H1 (cell line): ENCODE measurements at regions not wholly inside any gene's neighbourhood (a gene's known extent, or its start where the extent isn't known, plus 50 kb on each side); places are given as distances from the start of the nearest gene placed in this dataset.

Experiments used
- CTCF ChIA-PET: fragments of 300-600 bp; sonication (Branson Sonifier 250); formaldehyde crosslinking; loops from one replicate; lab custom pipeline; 2021; ENCODE audit not compliant: partially characterized antibody; lab: Charles Lee
- POLR2A ChIA-PET: fragments of 300-600 bp; sonication (Branson Sonifier 250); formaldehyde crosslinking; loops from one replicate; lab custom pipeline; 2021; ENCODE audit warnings: inconsistent platforms; ENCODE audit not compliant: partially characterized antibody; lab: Charles Lee
- DNase-seq, 2 experiments: peaks; one replicate each; pipeline versions ENCODE4 v3.0.0 to v3.0.0-alpha.2; 2010 to 2022; ENCODE audit warnings: low spot score in 2 of 2, low read depth in 1 of 2, mixed read lengths in 1 of 2
- FAIRE-seq: peaks from 2 replicates; lab custom pipeline; 2011; peaks lifted over from hg19 to GRCh38; lab: Jason Lieb, UNC
- H2AFZ ChIP-seq: 2 replicates; pipeline ENCODE4 v1.8.1; 2012; ENCODE audit warnings: low read length, inconsistent platforms
- H2AK5ac ChIP-seq: 2 replicates; pipeline ENCODE4 v1.6.1; 2013; ENCODE audit warnings: low read depth, low read length
- H2BK120ac ChIP-seq: replicated peaks from 2 replicates; pipeline ENCODE3; 2013; ENCODE audit warnings: low read depth, low read length, inconsistent platforms
- H2BK12ac ChIP-seq: 2 replicates; pipeline ENCODE4 v1.6.1; 2013; ENCODE audit warnings: low read depth, low read length
- H2BK15ac ChIP-seq: 2 replicates; pipeline ENCODE4 v1.6.1; 2013; ENCODE audit warnings: low read length
- H2BK20ac ChIP-seq: 2 replicates; pipeline ENCODE4 v1.6.1; 2013; ENCODE audit warnings: low read length
- H2BK5ac ChIP-seq: 2 replicates; pipeline ENCODE4 v1.6.1; 2013; ENCODE audit warnings: low read depth, low read length
- H3K14ac ChIP-seq: 2 replicates; pipeline ENCODE4 v1.6.1; 2013; ENCODE audit warnings: inconsistent platforms; ENCODE audit not compliant: insufficient read length
- H3K18ac ChIP-seq: 2 replicates; pipeline ENCODE4 v1.6.1; 2013; ENCODE audit warnings: low read length; ENCODE audit errors: extremely low read depth
- H3K23ac ChIP-seq: 2 replicates; pipeline ENCODE4 v1.6.1; 2013; ENCODE audit warnings: inconsistent platforms; ENCODE audit not compliant: insufficient read length
- H3K23me2 ChIP-seq: 2 replicates; pipeline ENCODE4 v1.6.1; 2013; ENCODE audit warnings: low read depth, low read length
- H3K27ac ChIP-seq: 2 replicates; pipeline ENCODE4 v1.6.1; 2011; ENCODE audit warnings: low read depth, low read length, inconsistent platforms
- H3K27me3 ChIP-seq, 4 experiments: replicated peaks in 1 of 4; 1 replicate in 1 of 4; 2 replicates in 3 of 4; pipeline versions ENCODE4 v1.6.1 to v1.8.1; 2011 to 2013; ENCODE audit warnings: low read length in 3 of 4, mild to moderate bottlenecking in 3 of 4, inconsistent platforms in 2 of 4, mixed read lengths in 2 of 4, moderate library complexity in 1 of 4; ENCODE audit not compliant: control insufficient read depth in 3 of 4, insufficient read depth in 3 of 4; ENCODE audit errors: extremely low read depth in 1 of 4
- H3K36me3 ChIP-seq, 4 experiments: 2 replicates each; pipeline versions ENCODE4 v1.6.1 to v1.8.1; 2011 to 2013; ENCODE audit warnings: mild to moderate bottlenecking in 4 of 4, low read length in 3 of 4, moderate library complexity in 2 of 4, control low read depth in 1 of 4, inconsistent platforms in 1 of 4; ENCODE audit not compliant: insufficient read depth in 4 of 4, control insufficient read depth in 2 of 4
- H3K4ac ChIP-seq: replicated peaks from 2 replicates; pipeline ENCODE3; 2013; ENCODE audit warnings: low read length, low read depth, mixed read lengths, inconsistent platforms; ENCODE audit not compliant: insufficient read length
- H3K4me1 ChIP-seq, 4 experiments: replicated peaks in 1 of 4; 1 replicate in 1 of 4; 2 replicates in 3 of 4; pipeline versions ENCODE4 v1.6.1 to v1.8.1; 2011 to 2013; ENCODE audit warnings: low read length in 3 of 4, inconsistent platforms in 2 of 4, mixed read lengths in 1 of 4; ENCODE audit not compliant: insufficient read depth in 4 of 4, control insufficient read depth in 3 of 4
- H3K4me2 ChIP-seq, 2 experiments: 2 replicates each; pipeline versions ENCODE4 v1.6.1 to v1.8.1; 2011 to 2013; ENCODE audit warnings: low read depth in 2 of 2, low read length in 2 of 2, control low read depth in 1 of 2, inconsistent platforms in 1 of 2, mild to moderate bottlenecking in 1 of 2; ENCODE audit not compliant: insufficient read depth in 1 of 2
- H3K4me3 ChIP-seq, 4 experiments: fragments of 200-600, 300-600 bp in 1 of 4; sonication (generic), shearing (Covaris generic), sonication (Bioruptor Twin) in 1 of 4; 2 replicates each; pipeline versions ENCODE4 v1.5.1 to v1.8.1; 2011 to 2016; ENCODE audit warnings: low read length in 4 of 4, low read depth in 3 of 4, control low read depth in 2 of 4, inconsistent platforms in 2 of 4, mild to moderate bottlenecking in 2 of 4, mixed read lengths in 1 of 4, moderate library complexity in 1 of 4; ENCODE audit not compliant: insufficient read depth in 2 of 4; ENCODE audit errors: extremely low read depth in 1 of 4
- H3K56ac ChIP-seq: replicated peaks from 2 replicates; pipeline ENCODE3; 2013; ENCODE audit warnings: low read depth, mild to moderate bottlenecking, mixed read lengths, low read length, inconsistent platforms; ENCODE audit not compliant: insufficient read length
- H3K79me1 ChIP-seq: 2 replicates; pipeline ENCODE4 v1.6.1; 2013; ENCODE audit warnings: low read depth, low read length, control low read depth
- H3K79me2 ChIP-seq, 2 experiments: 2 replicates each; pipeline versions ENCODE4 v1.6.1 to v1.8.1; 2012 to 2013; ENCODE audit warnings: low read length in 2 of 2, mild to moderate bottlenecking in 2 of 2, inconsistent platforms in 1 of 2; ENCODE audit not compliant: insufficient read depth in 2 of 2, control insufficient read depth in 1 of 2
- H3K9ac ChIP-seq, 4 experiments: replicated peaks in 1 of 4; 1 replicate in 1 of 4; 2 replicates in 3 of 4; pipeline versions ENCODE4 v1.6.1 to v1.8.1; 2011 to 2013; ENCODE audit warnings: low read depth in 3 of 4, low read length in 3 of 4, control low read depth in 2 of 4, mild to moderate bottlenecking in 2 of 4, moderate library complexity in 2 of 4, inconsistent platforms in 1 of 4; ENCODE audit errors: extremely low read depth in 1 of 4
- H3K9me3 ChIP-seq, 2 experiments: 2 replicates each; pipeline versions ENCODE4 v1.6.1 to v1.8.1; 2012 to 2013; ENCODE audit warnings: mild to moderate bottlenecking in 2 of 2, moderate library complexity in 2 of 2, control low read depth in 1 of 2, inconsistent platforms in 1 of 2, low read depth in 1 of 2, low read length in 1 of 2, mixed read lengths in 1 of 2; ENCODE audit not compliant: insufficient read depth in 2 of 2
- H4K20me1 ChIP-seq, 2 experiments: replicated peaks in 1 of 2; 2 replicates each; pipeline versions ENCODE3 to v1.8.1; 2011 to 2013; ENCODE audit warnings: inconsistent platforms in 2 of 2, low read length in 2 of 2, mild to moderate bottlenecking in 1 of 2; ENCODE audit not compliant: insufficient read depth in 2 of 2, control insufficient read depth in 1 of 2
- H4K5ac ChIP-seq: 2 replicates; pipeline ENCODE4 v1.6.1; 2013; ENCODE audit warnings: low read length, low read depth, mixed read lengths, inconsistent platforms; ENCODE audit not compliant: insufficient read length
- H4K8ac ChIP-seq: 2 replicates; pipeline ENCODE4 v1.8.0; 2013; ENCODE audit warnings: mild to moderate bottlenecking, moderate library complexity, low read length, inconsistent platforms; ENCODE audit not compliant: insufficient read depth; ENCODE audit errors: extremely low read depth
- H4K91ac ChIP-seq: replicated peaks from 2 replicates; pipeline ENCODE3; 2013; ENCODE audit warnings: low read length, mixed read lengths, inconsistent platforms; ENCODE audit not compliant: insufficient read length
- CHD2 ChIP-seq: IDR thresholded peaks from 2 replicates; pipeline ENCODE4 v1.6.1; 2012; ENCODE audit warnings: low read length, improper control_type of control experiment
- EP300 ChIP-seq, 2 experiments: IDR thresholded peaks; 1 replicate in 1 of 2; 2 replicates in 1 of 2; pipeline ENCODE4 v1.6.1; 2011 to 2012; ENCODE audit warnings: low read depth in 2 of 2, low read length in 2 of 2, mild to moderate bottlenecking in 2 of 2, borderline replicate concordance in 1 of 2, inconsistent platforms in 1 of 2, moderate library complexity in 1 of 2
- HDAC6 ChIP-seq: IDR thresholded peaks from one replicate; pipeline ENCODE4 v1.7.1; 2012; ENCODE audit warnings: low read depth, mild to moderate bottlenecking, inconsistent platforms, low read length, moderate library complexity
- JUN ChIP-seq: IDR thresholded peaks from 2 replicates; pipeline ENCODE4 v1.6.1; 2011; ENCODE audit warnings: low read depth, mild to moderate bottlenecking, improper control_type of control experiment, low read length
- MAFK ChIP-seq: IDR thresholded peaks from 2 replicates; pipeline ENCODE4 v1.6.1; 2012; ENCODE audit warnings: low read depth, mild to moderate bottlenecking, improper control_type of control experiment, low read length
- POLR2A ChIP-seq, 2 experiments: IDR thresholded peaks; 1 replicate in 1 of 2; 2 replicates in 1 of 2; pipeline ENCODE4 v1.6.1; 2011; ENCODE audit warnings: low read depth in 2 of 2, low read length in 2 of 2, mild to moderate bottlenecking in 2 of 2; ENCODE audit errors: control extremely low read depth in 1 of 2
- POLR2AphosphoS5 ChIP-seq: IDR thresholded peaks from 2 replicates; pipeline ENCODE4 v1.6.1; 2011; ENCODE audit warnings: low read depth, low read length
- POU5F1 ChIP-seq: IDR thresholded peaks from 2 replicates; pipeline ENCODE4 v1.6.1; 2011; ENCODE audit warnings: low read depth, mild to moderate bottlenecking, low read length, moderate library complexity
- RNF2 ChIP-seq: fragments of 200-900, 300-1000 bp; sonication (generic); IDR thresholded peaks from 2 replicates; pipeline ENCODE4 v1.7.1; 2016; ENCODE audit warnings: borderline replicate concordance, low read depth, mild to moderate bottlenecking, antibody characterized with exemption, low read length; ENCODE audit not compliant: poor library complexity, severe bottlenecking; ENCODE audit errors: missing control alignments
- SP4 ChIP-seq: IDR thresholded peaks from 2 replicates; pipeline ENCODE4 v1.6.1; 2012; ENCODE audit warnings: low read length, inconsistent platforms
- SRF ChIP-seq: IDR thresholded peaks from 2 replicates; pipeline ENCODE4 v1.6.1; 2011; ENCODE audit warnings: mild to moderate bottlenecking, low read depth, low read length, moderate library complexity
- TF ChIP-seq, protein P1 (sequence below): IDR thresholded peaks from 2 replicates; pipeline ENCODE4 v1.6.1; 2012; ENCODE audit warnings: low read length, inconsistent platforms
- TF ChIP-seq, protein P2 (sequence below): IDR thresholded peaks from 2 replicates; pipeline ENCODE4 v1.6.1; 2011; ENCODE audit warnings: low read length, improper control_type of control experiment

DNA sequence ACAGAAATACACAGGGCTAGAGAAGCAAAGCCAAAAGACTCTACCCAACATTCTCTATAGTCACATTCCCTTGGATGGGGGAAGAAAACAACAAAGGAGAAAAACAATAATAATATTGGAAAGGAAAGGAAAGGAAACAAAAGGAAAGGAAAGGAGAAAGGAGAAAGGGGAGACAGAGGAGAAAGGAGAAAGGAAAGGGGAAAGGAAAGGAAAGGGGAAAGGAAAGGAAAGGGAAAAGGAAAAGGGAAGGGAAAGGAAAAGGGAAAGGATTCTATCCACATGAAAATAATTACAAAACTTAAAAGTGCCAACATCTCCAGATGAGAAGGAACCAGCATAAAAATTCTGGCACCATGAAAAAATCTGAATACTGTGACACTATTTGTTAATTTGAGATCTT lies 54.1 kb upstream of the MNS1 start:
- Histone ChIP-seq H2BK20ac (no peak overlapping the region), H3K4me2 (no peak overlapping the region), H3K27me3 (no peaks in the 10 kb centered on the region), H2BK12ac (no peak overlapping the region), H2AFZ (no peak overlapping the region), H3K9ac (no peak overlapping the region), H3K79me2 (no peaks in the 10 kb centered on the region), H3K4ac (no peak overlapping the region), H3K56ac (no peak overlapping the region), H2BK5ac (no peak overlapping the region), H2BK120ac (no peak overlapping the region), H3K27ac (no peak overlapping the region), H4K20me1 (no peaks in the 10 kb centered on the region), H2BK15ac (no peak overlapping the region), H4K91ac (no peak overlapping the region), H4K8ac (no peak overlapping the region), H3K4me3 (no peak overlapping the region), H3K4me1 (no peaks in the 10 kb centered on the region), H3K79me1 (no peaks in the 10 kb centered on the region), H3K18ac (no peak overlapping the region), H3K23ac (no peak overlapping the region), H3K14ac (no peak overlapping the region), H3K23me2 (no peaks in the 10 kb centered on the region), H3K9me3 (peaks cover 6 to 13% of the 10 kb centered on the region in 2 experiments; a peak in 3 of 4 replicates), H3K36me3 (no peaks in the 10 kb centered on the region), H2AK5ac (no peak overlapping the region), H4K5ac (no peak overlapping the region)
- ChIA-PET CTCF (interaction anchor here (0.7 to 3.6 kb wide), 4 partner anchors 20 to 227 kb away, joined by 3 to 8 read pairs (median 4); no protein-coding TSS in a partner anchor), POLR2A (interaction anchor here (0.6 to 1.5 kb wide), 2 partner anchors 15 to 96 kb away, joined by 3 to 4 read pairs; no protein-coding TSS in a partner anchor)
- DNase-seq (no peak), FAIRE-seq (no peak)
- no peak for TF ChIP-seq EP300 (IDR thresholded peaks at IDR 0.05; ENCODE audit: borderline replicate concordance in 1 of 2, low read depth in 2 of 2, low read length in 2 of 2)
- TF ChIP-seq, protein P1, sequence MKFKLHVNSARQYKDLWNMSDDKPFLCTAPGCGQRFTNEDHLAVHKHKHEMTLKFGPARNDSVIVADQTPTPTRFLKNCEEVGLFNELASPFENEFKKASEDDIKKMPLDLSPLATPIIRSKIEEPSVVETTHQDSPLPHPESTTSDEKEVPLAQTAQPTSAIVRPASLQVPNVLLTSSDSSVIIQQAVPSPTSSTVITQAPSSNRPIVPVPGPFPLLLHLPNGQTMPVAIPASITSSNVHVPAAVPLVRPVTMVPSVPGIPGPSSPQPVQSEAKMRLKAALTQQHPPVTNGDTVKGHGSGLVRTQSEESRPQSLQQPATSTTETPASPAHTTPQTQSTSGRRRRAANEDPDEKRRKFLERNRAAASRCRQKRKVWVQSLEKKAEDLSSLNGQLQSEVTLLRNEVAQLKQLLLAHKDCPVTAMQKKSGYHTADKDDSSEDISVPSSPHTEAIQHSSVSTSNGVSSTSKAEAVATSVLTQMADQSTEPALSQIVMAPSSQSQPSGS: no peak
- TF ChIP-seq POLR2AphosphoS5: no peak
- TF ChIP-seq, protein P2, sequence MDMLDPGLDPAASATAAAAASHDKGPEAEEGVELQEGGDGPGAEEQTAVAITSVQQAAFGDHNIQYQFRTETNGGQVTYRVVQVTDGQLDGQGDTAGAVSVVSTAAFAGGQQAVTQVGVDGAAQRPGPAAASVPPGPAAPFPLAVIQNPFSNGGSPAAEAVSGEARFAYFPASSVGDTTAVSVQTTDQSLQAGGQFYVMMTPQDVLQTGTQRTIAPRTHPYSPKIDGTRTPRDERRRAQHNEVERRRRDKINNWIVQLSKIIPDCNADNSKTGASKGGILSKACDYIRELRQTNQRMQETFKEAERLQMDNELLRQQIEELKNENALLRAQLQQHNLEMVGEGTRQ: no peak
- TF ChIP-seq POU5F1: no peak
- no peak for TF ChIP-seq SRF
- no peak for TF ChIP-seq JUN
- TF ChIP-seq HDAC6: no peak
- no peak for TF ChIP-seq CHD2
- no peak for TF ChIP-seq RNF2
- no peak for TF ChIP-seq MAFK
- no peak for TF ChIP-seq SP4
- TF ChIP-seq POLR2A (IDR thresholded peaks at IDR 0.05; ENCODE audit: control extremely low read depth in 1 of 2, low read depth in 2 of 2, low read length in 2 of 2): no peak
